Endothelial cell of umbilical vein (primary cell): ENCODE measurements at regions not wholly inside any gene's neighbourhood (a gene's known extent, or its start where the extent isn't known, plus 50 kb on each side); places are given as distances from the start of the nearest gene placed in this dataset.

Experiments used
- BruUV-seq: library from RNA; stranded (reverse); fragments of 400-500 nt; replicated peaks from 2 replicates; lab custom pipeline; 2021; lab: Mats Ljungman, UMichigan
- CTCF ChIA-PET: fragments of 300-600, 350-600 bp; sonication (Branson Sonifier 250); formaldehyde crosslinking; loops from one replicate; lab custom pipeline; 2021; ENCODE audit warnings: antibody characterized with exemption, inconsistent platforms; lab: Charles Lee
- POLR2A ChIA-PET: fragments of 300-600, 350-600 bp; sonication (Branson Sonifier 250); formaldehyde crosslinking; loops from one replicate; lab custom pipeline; 2021; ENCODE audit warnings: antibody characterized with exemption, inconsistent platforms; lab: Charles Lee
- DNase-seq: peaks from one replicate; pipeline ENCODE4 v3.0.0-alpha.2; 2011; ENCODE audit warnings: low read depth, low spot score
- FAIRE-seq: peaks from 2 replicates; lab custom pipeline; 2011; peaks lifted over from hg19 to GRCh38; lab: Jason Lieb, UNC
- H2AFZ ChIP-seq: 2 replicates; pipeline ENCODE4 v1.6.0; 2012; ENCODE audit warnings: low read depth, low read length, control low read depth, inconsistent platforms
- H3K27ac ChIP-seq: 2 replicates; pipeline ENCODE4 v1.5.1; 2011; ENCODE audit warnings: low read depth, mild to moderate bottlenecking, control low read depth, low read length, moderate library complexity; ENCODE audit not compliant: insufficient read depth
- H3K27me3 ChIP-seq, 2 experiments: 2 replicates each; pipeline versions ENCODE4 v1.6.0 to v1.6.1; 2011; ENCODE audit warnings: low read length in 2 of 2, mixed read lengths in 1 of 2; ENCODE audit not compliant: control insufficient read depth in 2 of 2, insufficient read depth in 2 of 2
- H3K36me3 ChIP-seq, 2 experiments: 2 replicates in 1 of 2; 3 replicates in 1 of 2; pipeline ENCODE4 v1.5.1; 2011; ENCODE audit warnings: low read length in 2 of 2, mild to moderate bottlenecking in 1 of 2, moderate library complexity in 1 of 2; ENCODE audit not compliant: control insufficient read depth in 2 of 2, insufficient read depth in 2 of 2; ENCODE audit errors: extremely low read depth in 1 of 2
- H3K4me1 ChIP-seq: 3 replicates; pipeline ENCODE4 v1.5.1; 2011; ENCODE audit warnings: mild to moderate bottlenecking, low read length; ENCODE audit not compliant: control insufficient read depth, insufficient read depth; ENCODE audit errors: extremely low read depth
- H3K4me2 ChIP-seq: 2 replicates; pipeline ENCODE4 v1.6.1; 2011; ENCODE audit warnings: low read length, control low read depth, mixed read lengths; ENCODE audit not compliant: insufficient read depth
- H3K4me3 ChIP-seq, 3 experiments: fragments of 200-600 bp in 1 of 3; sonication (generic), shearing (Covaris generic) in 1 of 3; replicated peaks in 1 of 3; 2 replicates each; pipeline ENCODE4 v1.5.1; 2011 to 2016; ENCODE audit warnings: control low read depth in 3 of 3, low read length in 3 of 3, mild to moderate bottlenecking in 2 of 3, inconsistent platforms in 1 of 3, low read depth in 1 of 3, moderate library complexity in 1 of 3; ENCODE audit not compliant: insufficient read depth in 1 of 3
- H3K79me2 ChIP-seq: 2 replicates; pipeline ENCODE4 v1.6.0; 2012; ENCODE audit warnings: low read length, inconsistent platforms; ENCODE audit not compliant: control insufficient read depth, insufficient read depth
- H3K9ac ChIP-seq: replicated peaks from 2 replicates; pipeline ENCODE3; 2011; ENCODE audit warnings: low read length, control low read depth; ENCODE audit not compliant: insufficient read depth; ENCODE audit errors: extremely low read depth
- H3K9me1 ChIP-seq: replicated peaks from 3 replicates; pipeline ENCODE4 v1.6.0; 2011; ENCODE audit warnings: mild to moderate bottlenecking, low read length; ENCODE audit not compliant: control insufficient read depth, insufficient read depth; ENCODE audit errors: extremely low read depth
- H3K9me3 ChIP-seq: replicated peaks from 2 replicates; pipeline ENCODE4 v1.5.1; 2012; ENCODE audit warnings: low read length, inconsistent platforms; ENCODE audit not compliant: control insufficient read depth, insufficient read depth
- H4K20me1 ChIP-seq: replicated peaks from 2 replicates; pipeline ENCODE3; 2011; ENCODE audit warnings: mild to moderate bottlenecking, low read length; ENCODE audit not compliant: control insufficient read depth, insufficient read depth; ENCODE audit errors: extremely low read depth
- EZH2 ChIP-seq: IDR thresholded peaks from 2 replicates; pipeline ENCODE4 v1.6.1; 2012; ENCODE audit warnings: borderline replicate concordance, low read depth, mild to moderate bottlenecking, moderate library complexity, low read length, inconsistent platforms; ENCODE audit not compliant: severe bottlenecking
- GATA2 ChIP-seq: IDR thresholded peaks from 2 replicates; pipeline ENCODE4 v1.7.0; 2011; ENCODE audit warnings: low read depth, mild to moderate bottlenecking, moderate library complexity, mixed read lengths, low read length; ENCODE audit not compliant: insufficient read length, insufficient read depth
- MAX ChIP-seq: IDR thresholded peaks from 2 replicates; pipeline ENCODE4 v1.6.1; 2011; ENCODE audit not compliant: insufficient read depth, insufficient read length
- POLR2A ChIP-seq: IDR thresholded peaks from 2 replicates; pipeline ENCODE4 v1.6.1; 2012; ENCODE audit warnings: low read depth, mild to moderate bottlenecking, control low read depth, low read length
- POLR2AphosphoS5 ChIP-seq: IDR thresholded peaks from 2 replicates; pipeline ENCODE4 v1.6.1; 2012; ENCODE audit warnings: low read depth, mild to moderate bottlenecking, control low read depth, low read length, moderate library complexity; ENCODE audit not compliant: insufficient read depth
- dilution Hi-C: fragments of 300-500 bp; cut with MboI; formaldehyde crosslinking; loops from one replicate; pipeline ENCODE4 v1.15.0; 2019; ENCODE audit warnings: low sequenced_read_pairs; ENCODE audit not compliant: extremely low pct_ligation_motif_present
- intact Hi-C: fragments of 100-400 bp; cut with micrococcal nuclease; formaldehyde crosslinking; loops from one replicate; pipeline ENCODE4 v1.10.0; 2022
- TF ChIP-seq, protein P1 (sequence below), 2 donors: IDR thresholded peaks; 1 replicate in 1 of 2; 2 replicates in 1 of 2; pipeline ENCODE4 v1.5.1; 2011; ENCODE audit warnings: low read length in 2 of 2, mild to moderate bottlenecking in 2 of 2, moderate library complexity in 2 of 2, control low read depth in 1 of 2, inconsistent platforms in 1 of 2, low read depth in 1 of 2; ENCODE audit not compliant: insufficient read depth in 1 of 2; ENCODE audit errors: extremely low read depth in 1 of 2

DNA sequence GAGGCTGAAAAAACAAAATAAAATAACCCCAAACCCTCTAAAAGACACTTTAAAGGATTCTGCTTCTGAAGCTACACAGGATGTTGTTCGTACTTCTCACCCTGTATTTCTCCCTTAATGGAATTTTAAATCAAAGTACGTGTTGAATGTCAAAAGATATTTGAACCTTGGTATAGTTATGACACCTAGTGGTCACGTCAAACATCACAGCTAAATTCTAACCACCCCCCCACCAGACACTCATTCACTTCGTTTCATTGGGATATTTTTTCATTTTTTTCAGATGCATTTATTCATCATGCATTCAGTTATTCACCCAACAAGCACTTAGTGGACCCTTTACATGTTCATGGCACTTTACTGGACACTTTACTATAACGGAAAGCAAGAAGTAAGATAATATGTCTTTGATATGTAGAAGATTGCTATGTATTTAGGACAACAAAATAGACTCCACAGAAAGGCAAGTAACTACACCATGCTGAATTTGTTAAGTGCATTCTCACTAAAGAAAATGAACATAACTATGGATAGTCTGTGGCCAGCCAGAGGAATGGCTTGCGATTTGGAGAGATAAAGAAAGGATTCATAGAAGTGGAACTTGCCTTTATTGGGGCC is 62.5 kb upstream of the GPR174 start:
- no peak overlapping the region for H2AFZ ChIP-seq

GRCh38 chrX:79082899-79083298 is 61.6 kb upstream of the GPR174 start:
- Histone ChIP-seq H3K27ac (no peak overlapping the region), H3K36me3 (no peaks in the 10 kb centered on the region), H3K27me3 (no peaks in the 10 kb centered on the region), H3K9me3 (no peaks in the 10 kb centered on the region), H3K9me1 (no peaks in the 10 kb centered on the region), H3K4me3 (no peak overlapping the region), H3K79me2 (no peaks in the 10 kb centered on the region), H3K4me2 (no peak overlapping the region), H3K9ac (no peak overlapping the region), H3K4me1 (no peaks in the 10 kb centered on the region), H4K20me1 (no peaks in the 10 kb centered on the region), H2AFZ (no peak overlapping the region)
- ChIA-PET POLR2A (no interaction called here), CTCF (interaction anchor here (1.6 to 2.1 kb wide), 2 partner anchors 487 to 946 kb away, joined by 4 to 20 read pairs; no protein-coding TSS in a partner anchor)
- no peak for TF ChIP-seq EZH2
- TF ChIP-seq POLR2AphosphoS5: no peak
- TF ChIP-seq, protein P1, sequence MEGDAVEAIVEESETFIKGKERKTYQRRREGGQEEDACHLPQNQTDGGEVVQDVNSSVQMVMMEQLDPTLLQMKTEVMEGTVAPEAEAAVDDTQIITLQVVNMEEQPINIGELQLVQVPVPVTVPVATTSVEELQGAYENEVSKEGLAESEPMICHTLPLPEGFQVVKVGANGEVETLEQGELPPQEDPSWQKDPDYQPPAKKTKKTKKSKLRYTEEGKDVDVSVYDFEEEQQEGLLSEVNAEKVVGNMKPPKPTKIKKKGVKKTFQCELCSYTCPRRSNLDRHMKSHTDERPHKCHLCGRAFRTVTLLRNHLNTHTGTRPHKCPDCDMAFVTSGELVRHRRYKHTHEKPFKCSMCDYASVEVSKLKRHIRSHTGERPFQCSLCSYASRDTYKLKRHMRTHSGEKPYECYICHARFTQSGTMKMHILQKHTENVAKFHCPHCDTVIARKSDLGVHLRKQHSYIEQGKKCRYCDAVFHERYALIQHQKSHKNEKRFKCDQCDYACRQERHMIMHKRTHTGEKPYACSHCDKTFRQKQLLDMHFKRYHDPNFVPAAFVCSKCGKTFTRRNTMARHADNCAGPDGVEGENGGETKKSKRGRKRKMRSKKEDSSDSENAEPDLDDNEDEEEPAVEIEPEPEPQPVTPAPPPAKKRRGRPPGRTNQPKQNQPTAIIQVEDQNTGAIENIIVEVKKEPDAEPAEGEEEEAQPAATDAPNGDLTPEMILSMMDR (IDR thresholded peaks at IDR 0.05; ENCODE audit: extremely low read depth in 1 of 2, insufficient read depth in 1 of 2, low read depth in 1 of 2, low read length in 2 of 2): no peak
- TF ChIP-seq GATA2: no peak
- no peak for TF ChIP-seq POLR2A
- no peak for TF ChIP-seq MAX
- BruUV-seq: no TSS peak
- no peak for FAIRE-seq
- no peak for DNase-seq
- intact Hi-C loops (loop anchor here (1.0 to 10.0 kb wide), 4 partner anchors 487 to 1171 kb away; partner anchors contain the start of genes ATP7A and TAF9B), dilution Hi-C loops (no loop called here)

More for the DNA sequence above, 62.5 kb upstream of the GPR174 start:
- ChIA-PET CTCF (interaction anchor here (1.1 to 2.1 kb wide), 7 partner anchors 11 to 945 kb away, joined by 4 to 20 read pairs (median 8); no protein-coding TSS in a partner anchor), POLR2A (no interaction called here)
- H4K20me1 ChIP-seq: no peaks in the 10 kb centered on the region
- H3K9me3 ChIP-seq: no peaks in the 10 kb centered on the region
- no peak overlapping the region for H3K4me2 ChIP-seq
- no peaks in the 10 kb centered on the region for H3K4me1 ChIP-seq
- intact Hi-C loops (loop anchor here (1.0 to 10.0 kb wide), 6 partner anchors 189 to 1170 kb away; partner anchors contain the start of genes ATP7A and TAF9B), dilution Hi-C loops (no loop called here)
- no peak overlapping the region for H3K4me3 ChIP-seq
- DNase-seq (peak; percentile 36), FAIRE-seq (peak; percentile 37)
- no peaks in the 10 kb centered on the region for H3K36me3 ChIP-seq
- H3K27me3 ChIP-seq: no peaks in the 10 kb centered on the region
- no peaks in the 10 kb centered on the region for H3K79me2 ChIP-seq
- no TSS peak for BruUV-seq
- no peak for TF ChIP-seq GATA2
- TF ChIP-seq, protein P1 (IDR thresholded peaks at IDR 0.05; ENCODE audit: extremely low read depth in 1 of 2, insufficient read depth in 1 of 2, low read depth in 1 of 2, low read length in 2 of 2): peak in 1 of 2 donors; percentile 31
- TF ChIP-seq EZH2: no peak
- no peaks in the 10 kb centered on the region for H3K9me1 ChIP-seq
- no peak overlapping the region for H3K9ac ChIP-seq
- H3K27ac ChIP-seq: no peak overlapping the region
